Right renal cortex interstitium (tissue), 3 donors: ENCODE measurements at regions not wholly inside any gene's neighbourhood (a gene's known extent, or its start where the extent isn't known, plus 50 kb on each side); places are given as distances from the start of the nearest gene placed in this dataset.

Experiments used
- DNase-seq, 3 donors: peaks; one replicate each; pipeline ENCODE4 v3.0.0-alpha.2; 2013; ENCODE audit warnings: low read depth in 3 of 3, low spot score in 2 of 3

- no peak for DNase-seq
These were observed 188.3 kb downstream of the SLC24A2 start for GRCh38 chr9:19600538-19600937.

- no peak for DNase-seq
These were observed 189.9 kb downstream of the ACER2 start for GRCh38 chr9:19598722-19599121.

- DNase-seq, result no peak
These were observed 188.4 kb downstream of the ACER2 start for GRCh38 chr9:19597176-19597575.

- DNase-seq, result no peak
These were observed 186.2 kb downstream of the ACER2 start for GRCh38 chr9:19595003-19595402.

- DNase-seq, result no peak
These were observed 178.9 kb downstream of the ACER2 start for GRCh38 chr9:19587678-19588077.

- DNase-seq, result no peak
These were observed 175.1 kb downstream of the ACER2 start for GRCh38 chr9:19583890-19584289.

GRCh38 chr9:19577411-19577810 is 168.6 kb downstream of the ACER2 start:
- DNase-seq, result no peak

- no peak for DNase-seq
These were observed 160.1 kb downstream of the ACER2 start for GRCh38 chr9:19568946-19569345.

GRCh38 chr9:19564396-19565061 is 155.7 kb downstream of the ACER2 start:
- DNase-seq, result no peak

GRCh38 chr9:19555214-19555613 is 146.4 kb downstream of the ACER2 start:
- DNase-seq, result no peak

GRCh38 chr9:19554529-19554928 is 145.7 kb downstream of the ACER2 start:
- DNase-seq, result no peak

- no peak for DNase-seq
These were observed 144.6 kb downstream of the ACER2 start for GRCh38 chr9:19553441-19553840.

GRCh38 chr9:19552282-19553105 is 143.7 kb downstream of the ACER2 start:
- no peak for DNase-seq

- no peak for DNase-seq
These were observed 142.5 kb downstream of the ACER2 start for GRCh38 chr9:19551124-19551929.

- no peak for DNase-seq
These were observed 141.2 kb downstream of the ACER2 start for GRCh38 chr9:19550009-19550408.

GRCh38 chr9:19533373-19533772 is 124.6 kb downstream of the ACER2 start:
- no peak for DNase-seq

- DNase-seq, result no peak
These were observed 118.9 kb downstream of the ACER2 start for GRCh38 chr9:19527663-19528062.

- DNase-seq, result no peak
These were observed 113.7 kb downstream of the ACER2 start for GRCh38 chr9:19522558-19522957.

GRCh38 chr9:19521205-19521604 is 112.4 kb downstream of the ACER2 start:
- DNase-seq, result no peak

GRCh38 chr9:19517202-19517942 is 108.6 kb downstream of the ACER2 start:
- DNase-seq, result no peak

- no peak for DNase-seq
These were observed 107.5 kb downstream of the ACER2 start for GRCh38 chr9:19516348-19516747.
